HepG2 (cell line): ENCODE measurements at regions not wholly inside any gene's neighbourhood (a gene's known extent, or its start where the extent isn't known, plus 50 kb on each side); places are given as distances from the start of the nearest gene placed in this dataset.

Experiments used
- ATAC-seq: fragments of 200-7000 bp; cut with Tn5 transposase; 3 replicates; pipeline ENCODE4 v1.9.1; 2020; ENCODE audit warnings: mild to moderate bottlenecking, moderate library complexity
- BruUV-seq: library from RNA; stranded (reverse); fragments of 400-500 nt; replicated peaks from 2 replicates; lab custom pipeline; 2021; lab: Mats Ljungman, UMichigan
- CTCF ChIA-PET: fragments of 300-600 bp; formaldehyde crosslinking; extraction: SDS; loops from one replicate; lab custom pipeline; 2021; ENCODE audit warnings: low total read pairs, inconsistent platforms, low intra/inter-chr PET ratio; lab: Yijun Ruan, JAX
- POLR2A ChIA-PET: fragments of 350-600 bp; sonication (Branson Sonifier 250); formaldehyde crosslinking; loops from one replicate; lab custom pipeline; 2020; ENCODE audit warnings: antibody characterized with exemption, inconsistent platforms; lab: Yijun Ruan, JAX
- DNase-seq: peaks from one replicate; pipeline ENCODE4 v3.0.0-alpha.2; 2015; ENCODE audit warnings: low spot score
- FAIRE-seq: peaks from 3 replicates; lab custom pipeline; 2011; peaks lifted over from hg19 to GRCh38; lab: Jason Lieb, UNC
- H2AFZ ChIP-seq: one replicate; pipeline ENCODE4 v1.6.1; 2011; ENCODE audit warnings: low read length, inconsistent platforms
- H3K27ac ChIP-seq: fragments of 300-600 bp; 3 replicates; pipeline ENCODE4 v1.8.0; 2011; ENCODE audit warnings: mixed run types, mild to moderate bottlenecking, mixed read lengths, low read length, inconsistent platforms; ENCODE audit not compliant: insufficient read depth; ENCODE audit errors: extremely low read length
- H3K27me3 ChIP-seq, 2 experiments: fragments of 200-600 bp in 1 of 2; 2 replicates in 1 of 2; 3 replicates in 1 of 2; pipeline versions ENCODE4 v1.6.0 to v1.8.0; 2011; ENCODE audit warnings: low read length in 2 of 2, mild to moderate bottlenecking in 2 of 2, moderate library complexity in 2 of 2, inconsistent platforms in 1 of 2; ENCODE audit not compliant: insufficient read depth in 2 of 2, control insufficient read depth in 1 of 2
- H3K36me3 ChIP-seq, 2 experiments: fragments of 200-600 bp in 1 of 2; replicated peaks in 1 of 2; 2 replicates in 1 of 2; 3 replicates in 1 of 2; pipeline versions ENCODE4 v1.5.1 to v1.8.0; 2011; ENCODE audit warnings: low read length in 2 of 2, inconsistent platforms in 1 of 2; ENCODE audit not compliant: insufficient read depth in 2 of 2, control insufficient read depth in 1 of 2
- H3K4me1 ChIP-seq: 2 replicates; pipeline ENCODE4 v1.5.1; 2012; ENCODE audit warnings: low read length, inconsistent platforms; ENCODE audit not compliant: insufficient read depth
- H3K4me2 ChIP-seq: 2 replicates; pipeline ENCODE4 v1.6.0; 2011; ENCODE audit warnings: low read depth, low read length, inconsistent platforms
- H3K4me3 ChIP-seq, 3 experiments: fragments of 200-600 bp in 1 of 3; sonication (generic), shearing (Covaris generic) in 1 of 3; replicated peaks in 1 of 3; 2 replicates each; pipeline ENCODE4 v1.5.1; 2011 to 2016; ENCODE audit warnings: low read length in 3 of 3, inconsistent platforms in 2 of 3, low read depth in 2 of 3, mild to moderate bottlenecking in 2 of 3, control low read depth in 1 of 3, mixed read lengths in 1 of 3; ENCODE audit not compliant: insufficient read depth in 1 of 3
- H3K79me2 ChIP-seq: one replicate; pipeline ENCODE4 v1.6.1; 2011; ENCODE audit warnings: low read length, inconsistent platforms; ENCODE audit not compliant: insufficient read depth
- H3K9ac ChIP-seq: 2 replicates; pipeline ENCODE4 v1.6.0; 2011; ENCODE audit warnings: mild to moderate bottlenecking, low read depth, low read length, inconsistent platforms; ENCODE audit not compliant: insufficient read depth
- H3K9me3 ChIP-seq: 2 replicates; pipeline ENCODE4 v1.5.1; 2012; ENCODE audit warnings: mild to moderate bottlenecking, low read length
- H4K20me1 ChIP-seq: 2 replicates; pipeline ENCODE4 v1.6.0; 2011; ENCODE audit warnings: inconsistent platforms, mild to moderate bottlenecking, low read length, moderate library complexity; ENCODE audit not compliant: insufficient read depth
- ATF7-NPFF ChIP-seq: sonication (generic); formaldehyde crosslinking; IDR thresholded peaks from 2 replicates; pipeline ENCODE4 v1.8.1; 2023; ENCODE audit warnings: mild to moderate bottlenecking, low read depth, missing genetic modification reagents, moderate library complexity
- CC2D1A ChIP-seq: sonication (generic); formaldehyde crosslinking; IDR thresholded peaks from 2 replicates; pipeline ENCODE4 v1.8.1; 2023; ENCODE audit warnings: mild to moderate bottlenecking, missing genetic modification reagents
- IKZF1 ChIP-seq: fragments of 450-650 bp; IDR thresholded peaks from 2 replicates; pipeline ENCODE4 v1.7.1; 2016
- NAIF1 ChIP-seq: sonication (generic); formaldehyde crosslinking; IDR thresholded peaks from 2 replicates; pipeline ENCODE4 v1.5.0; 2020; ENCODE audit warnings: mild to moderate bottlenecking, missing genetic modification reagents, borderline replicate concordance
- RAD51 ChIP-seq: fragments of 450-650 bp; IDR thresholded peaks from 2 replicates; pipeline ENCODE4 v1.6.1; 2016; ENCODE audit warnings: borderline replicate concordance
- RFX1 ChIP-seq: fragments of 450-650 bp; IDR thresholded peaks from 2 replicates; pipeline ENCODE4 v1.6.1; 2017
- ZNF749 ChIP-seq: sonication (generic); formaldehyde crosslinking; IDR thresholded peaks from 2 replicates; pipeline ENCODE4 v1.8.0; 2022; ENCODE audit warnings: mild to moderate bottlenecking, missing genetic modification reagents, moderate library complexity, borderline replicate concordance
- ZNF773 ChIP-seq: sonication (generic); formaldehyde crosslinking; IDR thresholded peaks from 2 replicates; pipeline ENCODE4 v1.4.0; 2020; ENCODE audit warnings: missing genetic modification reagents, borderline replicate concordance
- WGBS: methylation state at CpG from one replicate; pipeline ENCODE4 v1.1.6; 2017; ENCODE audit warnings: low lambda C conversion rate; 5-methylcytosine and 5-hydroxymethylcytosine counted together
- in situ Hi-C: cut with HindIII; loops from 2 replicates; pipeline ENCODE4 v1.10.0; 2017; ENCODE audit warnings: low pct_unique_long_range_greater_than_20kb; ENCODE audit not compliant: extremely low pct_ligation_motif_present
- intact Hi-C: fragments of 100-400 bp; cut with micrococcal nuclease; formaldehyde crosslinking; loops from one replicate; pipeline ENCODE4 v1.10.0; 2022; ENCODE audit not compliant: unreplicated experiment
- TF ChIP-seq, protein P1 (sequence below): sonication (generic); formaldehyde crosslinking; IDR thresholded peaks from 2 replicates; pipeline ENCODE4 v1.8.0; 2022; ENCODE audit warnings: missing genetic modification reagents, mild to moderate bottlenecking, inconsistent platforms, borderline replicate concordance
- TF ChIP-seq, protein P2 (sequence below): sonication (generic); formaldehyde crosslinking; IDR thresholded peaks from 2 replicates; pipeline ENCODE4 v1.8.0; 2022; ENCODE audit warnings: mild to moderate bottlenecking, missing genetic modification reagents, moderate library complexity
- TF ChIP-seq, protein P3 (sequence below): sonication (generic); formaldehyde crosslinking; IDR thresholded peaks from 2 replicates; pipeline ENCODE4 v1.4.0; 2020; ENCODE audit warnings: missing genetic modification reagents, mild to moderate bottlenecking, borderline replicate concordance
- TF ChIP-seq, protein P4 (sequence below): IDR thresholded peaks from 2 replicates; pipeline ENCODE4 v1.6.1; 2016; ENCODE audit warnings: low read depth, missing genetic modification reagents, missing compliant biosample characterization
- TF ChIP-seq, protein P5 (sequence below): sonication (generic); formaldehyde crosslinking; IDR thresholded peaks from 2 replicates; pipeline ENCODE4 v1.9.0; 2022; ENCODE audit warnings: low read depth, missing genetic modification reagents

DNA sequence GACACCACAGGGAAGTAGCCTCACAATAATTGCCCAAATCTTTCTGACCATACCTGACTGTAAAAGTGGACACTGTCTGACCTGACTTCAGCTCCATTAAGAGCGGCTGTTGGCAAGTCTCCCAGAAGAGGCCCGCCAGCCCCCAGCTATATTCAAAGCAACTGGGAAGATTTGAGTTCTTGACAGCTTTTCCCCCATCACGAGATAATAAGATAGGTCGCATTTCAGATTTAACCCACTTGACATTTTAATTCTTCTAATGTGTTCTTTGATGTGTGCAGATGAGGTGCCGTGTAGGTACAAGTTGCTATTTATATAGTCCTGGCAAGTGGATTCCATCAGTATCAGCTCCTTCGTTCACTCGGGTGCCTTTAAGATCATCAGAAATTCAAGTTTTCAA, 345.7 kb downstream of the DRD1 start:
- POLR2A ChIA-PET: no interaction called here
- in situ Hi-C loops: no loop called here
- CTCF ChIA-PET: no interaction called here
- WGBS: 23% methylated on average over 5 of the region's 7 CpGs
- intact Hi-C loops: no loop called here
- no peak overlapping the region for H3K27ac ChIP-seq
- H3K4me1 ChIP-seq: no peaks in the 10 kb centered on the region
- H3K27me3 ChIP-seq: no peaks in the 10 kb centered on the region; a peak in 1 of 5 replicates
- H3K79me2 ChIP-seq: no peaks in the 10 kb centered on the region
- TF ChIP-seq ZNF749 (CRISPR knock-in tag) (no peak), NAIF1 (CRISPR knock-in tag) (no peak), CC2D1A (no peak), RAD51 (no peak), IKZF1 (no peak), ZNF773 (CRISPR knock-in tag) (no peak), RFX1 (no peak), ATF7-NPFF (CRISPR knock-in tag) (no peak)
- TF ChIP-seq, protein P1, sequence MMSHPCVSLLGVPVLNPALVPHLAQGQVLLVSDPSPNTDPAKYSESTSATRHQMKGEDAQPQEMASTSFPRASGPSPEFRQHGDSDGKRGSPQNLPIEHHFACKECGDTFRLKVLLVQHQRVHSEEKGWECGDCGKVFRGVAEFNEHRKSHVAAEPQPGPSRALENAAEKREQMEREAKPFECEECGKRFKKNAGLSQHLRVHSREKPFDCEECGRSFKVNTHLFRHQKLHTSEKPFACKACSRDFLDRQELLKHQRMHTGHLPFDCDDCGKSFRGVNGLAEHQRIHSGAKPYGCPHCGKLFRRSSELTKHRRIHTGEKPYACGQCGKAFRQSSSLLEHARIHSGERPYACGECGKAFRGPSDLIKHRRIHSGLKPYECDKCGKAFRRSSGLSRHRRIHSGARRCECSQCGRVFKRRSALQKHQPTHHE: no peak
- TF ChIP-seq, protein P2, sequence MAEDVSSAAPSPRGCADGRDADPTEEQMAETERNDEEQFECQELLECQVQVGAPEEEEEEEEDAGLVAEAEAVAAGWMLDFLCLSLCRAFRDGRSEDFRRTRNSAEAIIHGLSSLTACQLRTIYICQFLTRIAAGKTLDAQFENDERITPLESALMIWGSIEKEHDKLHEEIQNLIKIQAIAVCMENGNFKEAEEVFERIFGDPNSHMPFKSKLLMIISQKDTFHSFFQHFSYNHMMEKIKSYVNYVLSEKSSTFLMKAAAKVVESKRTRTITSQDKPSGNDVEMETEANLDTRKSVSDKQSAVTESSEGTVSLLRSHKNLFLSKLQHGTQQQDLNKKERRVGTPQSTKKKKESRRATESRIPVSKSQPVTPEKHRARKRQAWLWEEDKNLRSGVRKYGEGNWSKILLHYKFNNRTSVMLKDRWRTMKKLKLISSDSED (CRISPR knock-in tag): no peak
- TF ChIP-seq, protein P3, sequence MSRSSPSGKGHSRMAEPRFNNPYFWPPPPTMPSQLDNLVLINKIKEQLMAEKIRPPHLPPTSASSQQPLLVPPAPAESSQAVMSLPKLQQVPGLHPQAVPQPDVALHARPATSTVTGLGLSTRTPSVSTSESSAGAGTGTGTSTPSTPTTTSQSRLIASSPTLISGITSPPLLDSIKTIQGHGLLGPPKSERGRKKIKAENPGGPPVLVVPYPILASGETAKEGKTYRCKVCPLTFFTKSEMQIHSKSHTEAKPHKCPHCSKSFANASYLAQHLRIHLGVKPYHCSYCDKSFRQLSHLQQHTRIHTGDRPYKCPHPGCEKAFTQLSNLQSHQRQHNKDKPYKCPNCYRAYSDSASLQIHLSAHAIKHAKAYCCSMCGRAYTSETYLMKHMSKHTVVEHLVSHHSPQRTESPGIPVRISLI (CRISPR knock-in tag): no peak
- TF ChIP-seq, protein P4, sequence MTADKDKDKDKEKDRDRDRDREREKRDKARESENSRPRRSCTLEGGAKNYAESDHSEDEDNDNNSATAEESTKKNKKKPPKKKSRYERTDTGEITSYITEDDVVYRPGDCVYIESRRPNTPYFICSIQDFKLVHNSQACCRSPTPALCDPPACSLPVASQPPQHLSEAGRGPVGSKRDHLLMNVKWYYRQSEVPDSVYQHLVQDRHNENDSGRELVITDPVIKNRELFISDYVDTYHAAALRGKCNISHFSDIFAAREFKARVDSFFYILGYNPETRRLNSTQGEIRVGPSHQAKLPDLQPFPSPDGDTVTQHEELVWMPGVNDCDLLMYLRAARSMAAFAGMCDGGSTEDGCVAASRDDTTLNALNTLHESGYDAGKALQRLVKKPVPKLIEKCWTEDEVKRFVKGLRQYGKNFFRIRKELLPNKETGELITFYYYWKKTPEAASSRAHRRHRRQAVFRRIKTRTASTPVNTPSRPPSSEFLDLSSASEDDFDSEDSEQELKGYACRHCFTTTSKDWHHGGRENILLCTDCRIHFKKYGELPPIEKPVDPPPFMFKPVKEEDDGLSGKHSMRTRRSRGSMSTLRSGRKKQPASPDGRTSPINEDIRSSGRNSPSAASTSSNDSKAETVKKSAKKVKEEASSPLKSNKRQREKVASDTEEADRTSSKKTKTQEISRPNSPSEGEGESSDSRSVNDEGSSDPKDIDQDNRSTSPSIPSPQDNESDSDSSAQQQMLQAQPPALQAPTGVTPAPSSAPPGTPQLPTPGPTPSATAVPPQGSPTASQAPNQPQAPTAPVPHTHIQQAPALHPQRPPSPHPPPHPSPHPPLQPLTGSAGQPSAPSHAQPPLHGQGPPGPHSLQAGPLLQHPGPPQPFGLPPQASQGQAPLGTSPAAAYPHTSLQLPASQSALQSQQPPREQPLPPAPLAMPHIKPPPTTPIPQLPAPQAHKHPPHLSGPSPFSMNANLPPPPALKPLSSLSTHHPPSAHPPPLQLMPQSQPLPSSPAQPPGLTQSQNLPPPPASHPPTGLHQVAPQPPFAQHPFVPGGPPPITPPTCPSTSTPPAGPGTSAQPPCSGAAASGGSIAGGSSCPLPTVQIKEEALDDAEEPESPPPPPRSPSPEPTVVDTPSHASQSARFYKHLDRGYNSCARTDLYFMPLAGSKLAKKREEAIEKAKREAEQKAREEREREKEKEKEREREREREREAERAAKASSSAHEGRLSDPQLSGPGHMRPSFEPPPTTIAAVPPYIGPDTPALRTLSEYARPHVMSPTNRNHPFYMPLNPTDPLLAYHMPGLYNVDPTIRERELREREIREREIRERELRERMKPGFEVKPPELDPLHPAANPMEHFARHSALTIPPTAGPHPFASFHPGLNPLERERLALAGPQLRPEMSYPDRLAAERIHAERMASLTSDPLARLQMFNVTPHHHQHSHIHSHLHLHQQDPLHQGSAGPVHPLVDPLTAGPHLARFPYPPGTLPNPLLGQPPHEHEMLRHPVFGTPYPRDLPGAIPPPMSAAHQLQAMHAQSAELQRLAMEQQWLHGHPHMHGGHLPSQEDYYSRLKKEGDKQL (CRISPR knock-in tag): no peak
- TF ChIP-seq, protein P5, sequence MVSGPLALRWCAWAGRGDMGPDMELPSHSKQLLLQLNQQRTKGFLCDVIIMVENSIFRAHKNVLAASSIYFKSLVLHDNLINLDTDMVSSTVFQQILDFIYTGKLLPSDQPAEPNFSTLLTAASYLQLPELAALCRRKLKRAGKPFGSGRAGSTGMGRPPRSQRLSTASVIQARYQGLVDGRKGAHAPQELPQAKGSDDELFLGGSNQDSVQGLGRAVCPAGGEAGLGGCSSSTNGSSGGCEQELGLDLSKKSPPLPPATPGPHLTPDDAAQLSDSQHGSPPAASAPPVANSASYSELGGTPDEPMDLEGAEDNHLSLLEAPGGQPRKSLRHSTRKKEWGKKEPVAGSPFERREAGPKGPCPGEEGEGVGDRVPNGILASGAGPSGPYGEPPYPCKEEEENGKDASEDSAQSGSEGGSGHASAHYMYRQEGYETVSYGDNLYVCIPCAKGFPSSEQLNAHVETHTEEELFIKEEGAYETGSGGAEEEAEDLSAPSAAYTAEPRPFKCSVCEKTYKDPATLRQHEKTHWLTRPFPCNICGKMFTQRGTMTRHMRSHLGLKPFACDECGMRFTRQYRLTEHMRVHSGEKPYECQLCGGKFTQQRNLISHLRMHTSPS (CRISPR knock-in tag): no peak
- ATAC-seq (no peak), DNase-seq (no peak), FAIRE-seq (no peak)
- H4K20me1 ChIP-seq: no peaks in the 10 kb centered on the region
- no peak overlapping the region for H3K4me2 ChIP-seq
- no peaks in the 10 kb centered on the region for H3K36me3 ChIP-seq
- no peak overlapping the region for H3K4me3 ChIP-seq
- H3K9me3 ChIP-seq: no peaks in the 10 kb centered on the region
- BruUV-seq: no TSS peak
- no peak overlapping the region for H2AFZ ChIP-seq
- H3K9ac ChIP-seq: no peak overlapping the region
